ENCODE measurements at regions not wholly inside any gene's neighbourhood (a gene's known extent, or its start where the extent isn't known, plus 50 kb on each side); places are given as distances from the start of the nearest gene placed in this dataset.
"Not testable (repeated sequence)": the region's sequence is repeated elsewhere in the genome, so short reads cannot be mapped to it uniquely, and the experiment has no call there.

DNA sequence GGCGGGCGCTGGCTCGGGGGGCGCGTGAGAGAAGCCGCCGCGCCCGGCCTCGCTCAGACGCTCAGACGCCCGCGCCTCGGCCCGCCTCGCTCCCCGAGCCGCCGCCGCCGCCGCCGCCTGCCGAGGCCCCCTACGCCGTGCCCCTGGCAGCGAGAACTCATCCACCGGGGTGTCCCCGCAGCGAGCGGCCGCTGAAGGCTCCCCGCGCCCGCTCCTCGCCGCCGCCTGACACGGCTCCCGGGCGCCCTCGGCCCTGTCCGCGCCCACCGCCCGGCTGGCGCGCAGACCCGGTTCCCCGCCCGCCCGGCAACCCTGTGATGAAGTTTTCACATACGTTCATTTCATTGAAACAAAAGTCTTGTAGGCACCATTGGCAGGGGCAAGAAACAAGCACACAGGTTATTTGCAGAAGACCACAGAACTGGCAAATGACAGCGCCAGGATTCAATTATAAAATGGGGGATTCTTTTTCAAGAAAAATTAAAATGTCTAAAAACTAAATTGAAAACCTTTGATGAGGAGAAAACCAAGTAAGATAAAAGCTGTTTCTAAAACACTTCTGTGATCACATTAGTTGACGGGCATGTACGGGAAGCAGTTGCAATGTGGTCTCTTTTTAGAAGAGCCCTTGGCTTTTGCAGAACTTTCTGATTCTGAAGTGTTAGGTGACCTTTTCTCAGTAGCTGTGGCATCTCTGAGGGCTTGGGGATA, 50.5 kb upstream of the TUBA3D start:
- CTCF ChIA-PET = no interaction called here
- Mint-ChIP-seq H3K9me3 (ENCODE audit: low read depth, unreplicated experiment) (no peaks in the 10 kb centered on the region), H3K4me3 (ENCODE audit: low read depth, unreplicated experiment) (no peak overlapping the region), H3K36me3 (ENCODE audit: insufficient read depth, unreplicated experiment) (no peaks in the 10 kb centered on the region), H3K27ac (ENCODE audit: unreplicated experiment) (no peak overlapping the region), H3K27me3 (ENCODE audit: unreplicated experiment) (peaks cover 78% of the 10 kb centered on the region), H3K4me1 (ENCODE audit: low read depth, unreplicated experiment) (peaks cover 8% of the 10 kb centered on the region)
- BruUV-seq (replicated peaks) = no TSS peak
- TF ChIP-seq, protein P1, sequence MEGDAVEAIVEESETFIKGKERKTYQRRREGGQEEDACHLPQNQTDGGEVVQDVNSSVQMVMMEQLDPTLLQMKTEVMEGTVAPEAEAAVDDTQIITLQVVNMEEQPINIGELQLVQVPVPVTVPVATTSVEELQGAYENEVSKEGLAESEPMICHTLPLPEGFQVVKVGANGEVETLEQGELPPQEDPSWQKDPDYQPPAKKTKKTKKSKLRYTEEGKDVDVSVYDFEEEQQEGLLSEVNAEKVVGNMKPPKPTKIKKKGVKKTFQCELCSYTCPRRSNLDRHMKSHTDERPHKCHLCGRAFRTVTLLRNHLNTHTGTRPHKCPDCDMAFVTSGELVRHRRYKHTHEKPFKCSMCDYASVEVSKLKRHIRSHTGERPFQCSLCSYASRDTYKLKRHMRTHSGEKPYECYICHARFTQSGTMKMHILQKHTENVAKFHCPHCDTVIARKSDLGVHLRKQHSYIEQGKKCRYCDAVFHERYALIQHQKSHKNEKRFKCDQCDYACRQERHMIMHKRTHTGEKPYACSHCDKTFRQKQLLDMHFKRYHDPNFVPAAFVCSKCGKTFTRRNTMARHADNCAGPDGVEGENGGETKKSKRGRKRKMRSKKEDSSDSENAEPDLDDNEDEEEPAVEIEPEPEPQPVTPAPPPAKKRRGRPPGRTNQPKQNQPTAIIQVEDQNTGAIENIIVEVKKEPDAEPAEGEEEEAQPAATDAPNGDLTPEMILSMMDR (IDR thresholded peaks at IDR 0.05; ENCODE audit: unreplicated experiment) = no peak
- no peak for DNase-seq
- intact Hi-C loops (cut with micrococcal nuclease; ENCODE audit: unreplicated experiment) = no loop called here

DNA sequence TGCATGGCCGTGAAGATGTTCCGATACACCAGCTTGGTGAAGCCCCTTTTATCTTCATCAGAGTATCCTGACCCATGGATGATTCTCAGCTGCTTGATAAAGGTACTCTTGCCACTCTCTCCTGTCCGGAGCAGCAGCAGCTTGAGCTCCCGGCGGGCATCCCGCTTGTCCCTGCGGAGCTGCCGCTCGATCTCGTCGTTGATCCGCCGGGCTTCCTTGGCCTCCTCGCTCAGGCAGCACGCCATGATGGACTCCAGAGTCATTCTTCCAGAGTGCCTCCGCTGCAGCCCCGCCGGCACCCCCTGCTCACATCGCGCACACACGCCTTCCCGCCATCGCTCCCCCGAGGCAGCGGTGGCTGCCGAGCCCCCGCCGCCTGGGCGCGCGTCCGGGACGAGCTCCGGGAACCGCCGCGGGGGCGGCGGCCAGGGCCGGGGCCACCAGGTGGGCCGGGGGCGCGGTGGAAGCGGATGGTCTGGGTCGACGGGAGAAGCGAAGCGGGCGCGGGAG, 51.3 kb upstream of the TUBA3D start:
- H3K4me1 Mint-ChIP-seq (ENCODE audit: low read depth, unreplicated experiment); CTCF ChIA-PET; H3K36me3 Mint-ChIP-seq (ENCODE audit: insufficient read depth, unreplicated experiment); H3K9me3 Mint-ChIP-seq (ENCODE audit: low read depth, unreplicated experiment); H3K27ac Mint-ChIP-seq (ENCODE audit: unreplicated experiment); intact Hi-C loops (cut with micrococcal nuclease; ENCODE audit: unreplicated experiment); BruUV-seq (replicated peaks); H3K4me3 Mint-ChIP-seq (ENCODE audit: low read depth, unreplicated experiment); DNase-seq: not testable (repeated sequence)
- peaks cover 79% of the 10 kb centered on the region for H3K27me3 Mint-ChIP-seq (ENCODE audit: unreplicated experiment)

DNA sequence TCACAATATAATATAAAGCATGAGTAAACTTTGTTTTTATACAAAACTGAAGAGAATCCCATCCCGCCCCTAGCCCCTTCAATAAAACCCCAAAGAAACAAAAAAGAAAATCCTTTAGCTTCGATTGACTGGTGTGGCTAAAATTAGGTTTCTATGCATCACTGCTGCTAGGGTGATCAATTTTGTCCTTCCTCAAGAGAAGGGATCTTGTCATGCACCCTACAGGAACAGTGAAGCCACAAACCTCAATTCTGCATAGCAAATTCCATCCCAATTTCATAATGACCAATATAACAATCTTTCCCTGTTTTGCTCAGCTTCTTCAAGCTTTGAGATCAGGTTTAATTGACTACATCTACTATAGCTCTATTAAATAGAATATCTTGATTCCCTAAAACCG, 55.2 kb upstream of the TUBA3D start:
- H3K27me3 Mint-ChIP-seq (ENCODE audit: unreplicated experiment) = peaks cover 74% of the 10 kb centered on the region
- H3K4me1 Mint-ChIP-seq (ENCODE audit: low read depth, unreplicated experiment); H3K27ac Mint-ChIP-seq (ENCODE audit: unreplicated experiment); DNase-seq; intact Hi-C loops (cut with micrococcal nuclease; ENCODE audit: unreplicated experiment); H3K9me3 Mint-ChIP-seq (ENCODE audit: low read depth, unreplicated experiment); H3K4me3 Mint-ChIP-seq (ENCODE audit: low read depth, unreplicated experiment); BruUV-seq (replicated peaks); H3K36me3 Mint-ChIP-seq (ENCODE audit: insufficient read depth, unreplicated experiment): not testable (repeated sequence)
- CTCF ChIA-PET = interaction anchor here (0.6 kb wide), 1 partner anchor 66 kb away, joined by 5 read pairs; no protein-coding TSS in a partner anchor

DNA sequence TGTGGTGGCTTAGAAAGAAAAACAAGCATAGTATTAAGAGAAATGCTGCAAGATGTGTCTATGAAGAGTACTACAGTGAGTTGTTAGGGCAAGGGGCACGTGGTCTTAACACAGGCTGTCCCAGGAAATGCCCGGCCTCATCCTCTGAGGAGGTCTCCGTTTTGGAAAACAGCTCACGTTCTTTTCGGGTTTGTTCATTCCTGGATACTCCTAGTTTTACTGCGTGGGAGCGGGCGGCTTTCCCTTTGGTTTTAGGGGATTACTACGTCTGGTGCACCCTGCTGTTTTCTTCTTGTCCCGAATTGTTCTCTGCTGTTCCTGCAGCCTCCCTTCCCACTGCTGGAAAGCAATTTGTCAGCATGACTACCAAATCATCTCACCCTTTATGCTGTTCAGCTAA, 55.5 kb upstream of the RAB6D start:
- intact Hi-C loops (cut with micrococcal nuclease; ENCODE audit: unreplicated experiment) = loop anchor here (10.0 kb wide), 2 partner anchors 265 to 725 kb away; no protein-coding TSS in a partner anchor
- Mint-ChIP-seq H3K9me3 (ENCODE audit: low read depth, unreplicated experiment) (no peaks in the 10 kb centered on the region), H3K4me3 (ENCODE audit: low read depth, unreplicated experiment) (no peak overlapping the region), H3K4me1 (ENCODE audit: low read depth, unreplicated experiment) (no peaks in the 10 kb centered on the region), H3K36me3 (ENCODE audit: insufficient read depth, unreplicated experiment) (no peaks in the 10 kb centered on the region), H3K27me3 (ENCODE audit: unreplicated experiment) (peaks cover 69% of the 10 kb centered on the region), H3K27ac (ENCODE audit: unreplicated experiment) (no peak overlapping the region)
- CTCF ChIA-PET = no interaction called here
- TF ChIP-seq, protein P1 (IDR thresholded peaks at IDR 0.05; ENCODE audit: unreplicated experiment) = no peak
- BruUV-seq (replicated peaks) = no TSS peak
- no peak for DNase-seq

DNA sequence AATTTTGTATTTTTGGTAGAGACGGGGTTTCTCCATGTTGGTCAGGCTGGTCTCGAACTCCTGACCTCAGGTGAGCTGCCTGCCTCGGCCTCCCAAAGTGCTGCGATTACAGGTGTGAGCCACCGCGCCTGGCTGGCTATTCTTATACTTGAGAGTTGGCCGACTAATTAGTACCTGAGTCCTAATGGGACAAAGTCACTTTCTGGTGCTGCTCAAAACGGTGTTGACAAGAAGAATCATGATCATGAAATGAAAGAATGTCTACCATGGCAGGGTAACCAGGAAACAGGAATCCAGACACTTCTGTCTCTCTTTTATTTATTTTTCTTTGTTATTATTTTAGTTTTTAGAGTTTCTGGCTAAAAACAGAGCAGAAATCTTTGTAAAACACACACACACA, 54.7 kb upstream of the RAB6D start:
- CTCF ChIA-PET = no interaction called here
- TF ChIP-seq, protein P1 (IDR thresholded peaks at IDR 0.05; ENCODE audit: unreplicated experiment) = no peak

More for the DNA sequence above, 54.7 kb upstream of the RAB6D start:
- intact Hi-C loops (cut with micrococcal nuclease; ENCODE audit: unreplicated experiment) = loop anchor here (10.0 kb wide), 2 partner anchors 264 to 726 kb away; no protein-coding TSS in a partner anchor
- no peak overlapping the region for H3K27ac Mint-ChIP-seq (ENCODE audit: unreplicated experiment)
- H3K4me1 Mint-ChIP-seq (ENCODE audit: low read depth, unreplicated experiment) = no peaks in the 10 kb centered on the region
- DNase-seq = no peak
- H3K9me3 Mint-ChIP-seq (ENCODE audit: low read depth, unreplicated experiment) = no peaks in the 10 kb centered on the region
- peaks cover 61% of the 10 kb centered on the region for H3K27me3 Mint-ChIP-seq (ENCODE audit: unreplicated experiment)
- H3K4me3 Mint-ChIP-seq (ENCODE audit: low read depth, unreplicated experiment) = no peak overlapping the region
- no peaks in the 10 kb centered on the region for H3K36me3 Mint-ChIP-seq (ENCODE audit: insufficient read depth, unreplicated experiment)
- BruUV-seq (replicated peaks) = no TSS peak
